ENCODE measurements at regions not wholly inside any gene's neighbourhood (a gene's known extent, or its start where the extent isn't known, plus 50 kb on each side); places are given as distances from the start of the nearest gene placed in this dataset.

- peaks cover 0 to 4% (median 2%) of the 10 kb centered on the region in 5 donors for H3K27me3 Mint-ChIP-seq
- no peaks in the 10 kb centered on the region for H3K9me3 Mint-ChIP-seq
- H3K4me3 Mint-ChIP-seq = no peak overlapping the region
- ATAC-seq = no peak
- H3K4me1 Mint-ChIP-seq = no peaks in the 10 kb centered on the region
- no peaks in the 10 kb centered on the region for H3K36me3 Mint-ChIP-seq
- POLR2A ChIA-PET = no interaction called here
- DNase-seq = no peak
- H3K27ac Mint-ChIP-seq = no peak overlapping the region
These were observed 425.8 kb upstream of the STEAP1 start for GRCh38 chr7:89728481-89728880.

GRCh38 chr7:89731751-89732445 lies 422.4 kb upstream of the STEAP1 start:
- Mint-ChIP-seq H3K4me1 (no peaks in the 10 kb centered on the region), H3K27me3 (peaks cover 0 to 11% (median 0%) of the 10 kb centered on the region in 5 donors), H3K4me3 (no peak overlapping the region), H3K36me3 (no peaks in the 10 kb centered on the region), H3K9me3 (peaks cover 0 to 3% (median 0%) of the 10 kb centered on the region in 9 donors), H3K27ac (no peak overlapping the region)
- ATAC-seq = no peak
- POLR2A ChIA-PET = no interaction called here
- DNase-seq = no peak

GRCh38 chr7:89738549-89738948 lies 415.7 kb upstream of the STEAP1 start:
- no peak overlapping the region for H3K27ac Mint-ChIP-seq
- H3K9me3 Mint-ChIP-seq = peaks cover 0 to 3% (median 0%) of the 10 kb centered on the region in 9 donors
- DNase-seq (no peak), ATAC-seq (no peak)
- POLR2A ChIA-PET = no interaction called here
- H3K4me1 Mint-ChIP-seq = no peaks in the 10 kb centered on the region
- H3K4me3 Mint-ChIP-seq = no peak overlapping the region
- peaks cover 0 to 9% (median 0%) of the 10 kb centered on the region in 5 donors for H3K27me3 Mint-ChIP-seq
- H3K36me3 Mint-ChIP-seq = no peaks in the 10 kb centered on the region

- no peaks in the 10 kb centered on the region for H3K4me1 Mint-ChIP-seq
- no peak overlapping the region for H3K27ac Mint-ChIP-seq
- H3K4me3 Mint-ChIP-seq = no peak overlapping the region
- no peaks in the 10 kb centered on the region for H3K36me3 Mint-ChIP-seq
- no peak for DNase-seq
- no peaks in the 10 kb centered on the region for H3K9me3 Mint-ChIP-seq
- no peak for ATAC-seq
- H3K27me3 Mint-ChIP-seq = no peaks in the 10 kb centered on the region
- POLR2A ChIA-PET = no interaction called here
These were observed 396.4 kb upstream of the STEAP1 start for GRCh38 chr7:89757910-89758309.

GRCh38 chr7:89760690-89761089 lies 393.6 kb upstream of the STEAP1 start:
- H3K27me3 Mint-ChIP-seq = no peaks in the 10 kb centered on the region
- POLR2A ChIA-PET = no interaction called here
- no peaks in the 10 kb centered on the region for H3K4me1 Mint-ChIP-seq
- DNase-seq = no peak
- H3K27ac Mint-ChIP-seq = no peak overlapping the region
- no peak overlapping the region for H3K4me3 Mint-ChIP-seq
- ATAC-seq = peak in 1 of 2 donors; percentile 22
- no peaks in the 10 kb centered on the region for H3K36me3 Mint-ChIP-seq
- peaks cover 0 to 6% (median 0%) of the 10 kb centered on the region in 9 donors for H3K9me3 Mint-ChIP-seq

- Mint-ChIP-seq H3K4me1 (no peaks in the 10 kb centered on the region), H3K27ac (no peak overlapping the region), H3K9me3 (peaks cover 0 to 6% (median 0%) of the 10 kb centered on the region in 9 donors), H3K27me3 (no peaks in the 10 kb centered on the region), H3K4me3 (no peak overlapping the region), H3K36me3 (no peaks in the 10 kb centered on the region)
- DNase-seq (no peak), ATAC-seq (peak in 1 of 2 donors; percentile 25)
- POLR2A ChIA-PET = no interaction called here
These were observed 393.1 kb upstream of the STEAP1 start for GRCh38 chr7:89761173-89761572.

- Mint-ChIP-seq H3K27ac (no peak overlapping the region), H3K4me3 (no peak overlapping the region), H3K4me1 (no peaks in the 10 kb centered on the region), H3K9me3 (no peaks in the 10 kb centered on the region), H3K27me3 (peaks cover 0 to 1% (median 0%) of the 10 kb centered on the region in 5 donors), H3K36me3 (no peaks in the 10 kb centered on the region)
- POLR2A ChIA-PET = no interaction called here
- ATAC-seq = no peak
- no peak for DNase-seq
These were observed 384.1 kb upstream of the STEAP1 start for GRCh38 chr7:89770161-89770560.

GRCh38 chr7:89771003-89771636 lies 383.1 kb upstream of the STEAP1 start:
- ATAC-seq = no peak
- POLR2A ChIA-PET = no interaction called here
- H3K36me3 Mint-ChIP-seq = no peaks in the 10 kb centered on the region
- H3K27me3 Mint-ChIP-seq = peaks cover 0 to 1% (median 0%) of the 10 kb centered on the region in 5 donors
- H3K9me3 Mint-ChIP-seq = no peaks in the 10 kb centered on the region
- H3K4me3 Mint-ChIP-seq = no peak overlapping the region
- H3K4me1 Mint-ChIP-seq = no peaks in the 10 kb centered on the region
- no peak overlapping the region for H3K27ac Mint-ChIP-seq
- no peak for DNase-seq

- no peak overlapping the region for H3K27ac Mint-ChIP-seq
- H3K36me3 Mint-ChIP-seq = no peaks in the 10 kb centered on the region
- no peaks in the 10 kb centered on the region for H3K4me1 Mint-ChIP-seq
- no peak overlapping the region for H3K4me3 Mint-ChIP-seq
- H3K27me3 Mint-ChIP-seq = no peaks in the 10 kb centered on the region
- DNase-seq (no peak), ATAC-seq (no peak)
- POLR2A ChIA-PET = no interaction called here
- H3K9me3 Mint-ChIP-seq = peaks cover 0 to 7% (median 0%) of the 10 kb centered on the region in 9 donors
These were observed 382.0 kb upstream of the STEAP1 start for GRCh38 chr7:89772276-89772675.

GRCh38 chr7:89773611-89774010 lies 380.7 kb upstream of the STEAP1 start:
- Mint-ChIP-seq H3K27me3 (no peaks in the 10 kb centered on the region), H3K27ac (no peak overlapping the region), H3K36me3 (no peaks in the 10 kb centered on the region), H3K4me3 (no peak overlapping the region), H3K9me3 (peaks cover 0 to 7% (median 0%) of the 10 kb centered on the region in 9 donors), H3K4me1 (no peaks in the 10 kb centered on the region)
- no peak for DNase-seq
- ATAC-seq = no peak
- POLR2A ChIA-PET = no interaction called here

- Mint-ChIP-seq H3K27me3 (no peaks in the 10 kb centered on the region), H3K9me3 (peaks cover 0 to 7% (median 0%) of the 10 kb centered on the region in 9 donors), H3K4me1 (no peaks in the 10 kb centered on the region), H3K36me3 (no peaks in the 10 kb centered on the region), H3K27ac (no peak overlapping the region), H3K4me3 (no peak overlapping the region)
- POLR2A ChIA-PET = no interaction called here
- DNase-seq = no peak
- no peak for ATAC-seq
These were observed 378.8 kb upstream of the STEAP1 start for GRCh38 chr7:89775459-89775858.

- Mint-ChIP-seq H3K36me3 (no peaks in the 10 kb centered on the region), H3K9me3 (peaks cover 0 to 12% (median 0%) of the 10 kb centered on the region in 9 donors), H3K27me3 (no peaks in the 10 kb centered on the region), H3K4me3 (no peak overlapping the region), H3K27ac (no peak overlapping the region), H3K4me1 (no peaks in the 10 kb centered on the region)
- DNase-seq (no peak), ATAC-seq (no peak)
- POLR2A ChIA-PET = no interaction called here
These were observed 377.3 kb upstream of the STEAP1 start for GRCh38 chr7:89776980-89777379.

- ATAC-seq = no peak
- H3K27me3 Mint-ChIP-seq = no peaks in the 10 kb centered on the region
- no peak overlapping the region for H3K4me3 Mint-ChIP-seq
- DNase-seq = no peak
- no peaks in the 10 kb centered on the region for H3K36me3 Mint-ChIP-seq
- H3K4me1 Mint-ChIP-seq = no peaks in the 10 kb centered on the region
- peaks cover 0 to 12% (median 0%) of the 10 kb centered on the region in 9 donors for H3K9me3 Mint-ChIP-seq
- no peak overlapping the region for H3K27ac Mint-ChIP-seq
- POLR2A ChIA-PET = no interaction called here
These were observed 376.8 kb upstream of the STEAP1 start for GRCh38 chr7:89777499-89777898.

GRCh38 chr7:89780291-89780690 lies 374.0 kb upstream of the STEAP1 start:
- no peak for DNase-seq
- H3K27me3 Mint-ChIP-seq = peaks cover 0 to 3% (median 0%) of the 10 kb centered on the region in 5 donors

More at GRCh38 chr7:89780291-89780690, 374.0 kb upstream of the STEAP1 start:
- Mint-ChIP-seq H3K4me1 (no peaks in the 10 kb centered on the region), H3K36me3 (no peaks in the 10 kb centered on the region), H3K9me3 (peaks cover 0 to 12% (median 0%) of the 10 kb centered on the region in 9 donors), H3K4me3 (no peak overlapping the region), H3K27ac (no peak overlapping the region)
- ATAC-seq = no peak
- POLR2A ChIA-PET = no interaction called here
